ENCODE measurements at regions not wholly inside any gene's neighbourhood (a gene's known extent, or its start where the extent isn't known, plus 50 kb on each side); places are given as distances from the start of the nearest gene placed in this dataset.

GRCh38 chr2:76000425-76000824 lies 289.7 kb upstream of the GCFC2 start:
- H2AFZ ChIP-seq (ENCODE audit: low read depth, low read length, poor library complexity, severe bottlenecking): no peak overlapping the region
- RAD21 ChIA-PET (ENCODE audit: low non-redundant PET in 1 of 2, low total read pairs in 2 of 2, uncharacterized antibody in 2 of 2, unreplicated experiment in 2 of 2): no interaction called here
- DNase-seq (ENCODE audit: low read depth, low spot score) (no peak), ATAC-seq (no peak)
- intact Hi-C loops (cut with micrococcal nuclease): no loop called here
- no peak overlapping the region for H3K4me2 ChIP-seq (ENCODE audit: low read length)
- no peaks in the 10 kb centered on the region for H4K20me1 ChIP-seq (ENCODE audit: insufficient read depth)
- CTCF ChIA-PET: no interaction called here
- no peak overlapping the region for H3K9ac ChIP-seq (ENCODE audit: low read length)
- BruUV-seq (replicated peaks): no TSS peak
- H3K9me2 ChIP-seq (ENCODE audit: insufficient read depth): no peaks in the 10 kb centered on the region
- no peaks in the 10 kb centered on the region for H3K27me3 ChIP-seq (ENCODE audit: insufficient read depth, low read length)
- H3K4me1 ChIP-seq (ENCODE audit: control insufficient read depth in 1 of 2, insufficient read depth in 2 of 2, low read length in 2 of 2): no peaks in the 10 kb centered on the region
- H3K4me3 ChIP-seq (replicated peaks in 1 of 2; ENCODE audit: low read depth in 1 of 2, low read length in 2 of 2): no peak overlapping the region
- POLR2A ChIA-PET: no interaction called here
- no peaks in the 10 kb centered on the region for H3K79me2 ChIP-seq (ENCODE audit: insufficient read depth, low read length)
- H3K36me3 ChIP-seq (ENCODE audit: control insufficient read depth in 1 of 2, insufficient read depth in 2 of 2, low read length in 2 of 2): no peaks in the 10 kb centered on the region
- H3K9me3 ChIP-seq (ENCODE audit: control insufficient read depth in 1 of 2, insufficient read depth in 1 of 2, low read depth in 1 of 2, low read length in 2 of 2): peaks cover 3 to 12% of the 10 kb centered on the region in 2 experiments; a peak in 2 of 4 replicates
- TF ChIP-seq JUND (IDR thresholded peaks at IDR 0.05): no peak
- no peak for TF ChIP-seq EGR1 (IDR thresholded peaks at IDR 0.05; ENCODE audit: low read depth)
- no peak for TF ChIP-seq ELF1 (IDR thresholded peaks at IDR 0.05; ENCODE audit: borderline replicate concordance, low read depth)
- TF ChIP-seq EZH2phosphoT487 (IDR thresholded peaks at IDR 0.05; ENCODE audit: borderline replicate concordance): no peak
- TF ChIP-seq SRF (IDR thresholded peaks at IDR 0.05; ENCODE audit: low read depth): no peak
- no peak for TF ChIP-seq POLR2A (IDR thresholded peaks at IDR 0.05; ENCODE audit: borderline replicate concordance, extremely low read depth, insufficient read depth, insufficient read length)
- TF ChIP-seq CTCF (IDR thresholded peaks at IDR 0.05 in 2 of 3, conservative IDR thresholded peaks at IDR 0.05 in 1 of 3; ENCODE audit: borderline replicate concordance in 1 of 3, insufficient read depth in 1 of 3, low read depth in 2 of 3, low read length in 2 of 3): no peak
- TF ChIP-seq RAD21 (IDR thresholded peaks at IDR 0.05; ENCODE audit: low read depth): no peak
- TF ChIP-seq TCF7L2 (IDR thresholded peaks at IDR 0.05; ENCODE audit: borderline replicate concordance, extremely low read depth, insufficient read depth, insufficient read length): no peak
- no peak for TF ChIP-seq FOSL1 (IDR thresholded peaks at IDR 0.05; ENCODE audit: low read depth)
- TF ChIP-seq EZH2 (IDR thresholded peaks at IDR 0.05): no peak
- no peak for TF ChIP-seq REST (IDR thresholded peaks at IDR 0.05; ENCODE audit: low read depth)
- H3K27ac ChIP-seq (ENCODE audit: low read depth, low read length): no peak overlapping the region
